Glutamatergic neuron (in vitro differentiated cells): ENCODE measurements at regions not wholly inside any gene's neighbourhood (a gene's known extent, or its start where the extent isn't known, plus 50 kb on each side); places are given as distances from the start of the nearest gene placed in this dataset.
"Not testable (repeated sequence)": the region's sequence is repeated elsewhere in the genome, so short reads cannot be mapped to it uniquely, and the experiment has no call there.

Experiments used
- DNase-seq: peaks from one replicate; pipeline ENCODE4 v3.0.0; 2022
- H3K27ac Mint-ChIP-seq: one replicate; pipeline ENCODE4 v1.8.0; 2020; ENCODE audit warnings: mild to moderate bottlenecking, mixed read lengths, inconsistent platforms; ENCODE audit not compliant: unreplicated experiment
- H3K27me3 Mint-ChIP-seq: one replicate; pipeline ENCODE4 v1.8.0; 2020; ENCODE audit warnings: mild to moderate bottlenecking, moderate library complexity, mixed read lengths, inconsistent platforms; ENCODE audit not compliant: unreplicated experiment
- H3K36me3 Mint-ChIP-seq: one replicate; pipeline ENCODE4 v1.8.0; 2020; ENCODE audit warnings: mild to moderate bottlenecking, mixed read lengths, inconsistent platforms; ENCODE audit not compliant: unreplicated experiment
- H3K4me1 Mint-ChIP-seq: one replicate; pipeline ENCODE4 v1.8.0; 2020; ENCODE audit warnings: mild to moderate bottlenecking, low read depth, mixed read lengths, inconsistent platforms; ENCODE audit not compliant: unreplicated experiment
- H3K4me3 Mint-ChIP-seq: one replicate; pipeline ENCODE4 v1.8.0; 2020; ENCODE audit warnings: mild to moderate bottlenecking, mixed read lengths, inconsistent platforms; ENCODE audit not compliant: unreplicated experiment
- H3K9me3 Mint-ChIP-seq: one replicate; pipeline ENCODE4 v1.8.0; 2020; ENCODE audit warnings: mild to moderate bottlenecking, moderate library complexity, mixed read lengths, inconsistent platforms; ENCODE audit not compliant: unreplicated experiment
- TF ChIP-seq, protein P1 (sequence below): fragments of 200-600 bp; sonication (generic); IDR thresholded peaks from one replicate; pipeline ENCODE4 v1.5.0; 2021; ENCODE audit not compliant: partially characterized antibody, unreplicated experiment

DNA sequence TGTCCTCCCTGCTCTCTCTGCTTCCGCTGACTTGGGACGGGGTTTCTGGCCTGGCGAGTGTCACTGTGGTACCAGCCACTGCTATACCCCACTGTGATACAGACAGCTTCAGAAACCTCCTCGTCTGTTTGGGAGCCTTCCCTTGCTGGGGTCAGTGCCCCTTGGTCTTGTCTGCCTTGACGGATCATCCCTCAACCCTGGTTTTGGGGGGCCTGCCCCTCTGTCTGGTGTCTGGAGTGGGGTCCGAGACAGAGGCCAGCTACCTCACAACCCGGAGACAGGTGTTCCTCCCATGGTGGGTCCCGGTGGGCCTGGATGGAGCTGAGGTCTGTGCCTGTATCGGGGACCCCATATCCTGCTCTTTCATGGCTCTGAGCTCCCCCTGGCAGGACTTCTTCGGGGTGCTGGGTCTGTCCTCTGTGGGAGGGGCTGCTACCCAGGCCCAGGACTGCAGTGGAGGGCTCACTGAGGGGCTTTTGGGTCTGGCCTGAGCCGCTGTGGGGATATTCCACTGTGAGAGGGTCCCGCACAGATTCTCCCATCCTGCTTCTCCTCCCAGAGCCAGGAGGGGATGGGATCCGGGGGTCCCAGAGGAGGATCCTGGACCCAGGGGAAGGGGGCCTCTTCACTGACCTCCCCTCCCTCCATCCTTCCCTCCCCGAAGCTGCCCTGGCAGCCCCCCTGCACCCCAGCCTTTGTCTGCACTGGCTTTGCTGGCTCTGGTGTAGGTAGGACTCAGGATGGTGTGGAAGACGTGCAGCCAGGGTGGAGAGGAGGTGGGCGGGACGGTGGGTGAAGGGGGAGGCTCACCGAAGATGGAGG is 365.5 kb downstream of the TMEM121 start:
- H3K4me1 Mint-ChIP-seq: no peaks in the 10 kb centered on the region
- no peaks in the 10 kb centered on the region for H3K36me3 Mint-ChIP-seq
- H3K4me3 Mint-ChIP-seq: no peak overlapping the region
- peaks cover 18% of the 10 kb centered on the region for H3K9me3 Mint-ChIP-seq
- H3K27ac Mint-ChIP-seq: no peak overlapping the region
- DNase-seq: no peak
- TF ChIP-seq, protein P1, sequence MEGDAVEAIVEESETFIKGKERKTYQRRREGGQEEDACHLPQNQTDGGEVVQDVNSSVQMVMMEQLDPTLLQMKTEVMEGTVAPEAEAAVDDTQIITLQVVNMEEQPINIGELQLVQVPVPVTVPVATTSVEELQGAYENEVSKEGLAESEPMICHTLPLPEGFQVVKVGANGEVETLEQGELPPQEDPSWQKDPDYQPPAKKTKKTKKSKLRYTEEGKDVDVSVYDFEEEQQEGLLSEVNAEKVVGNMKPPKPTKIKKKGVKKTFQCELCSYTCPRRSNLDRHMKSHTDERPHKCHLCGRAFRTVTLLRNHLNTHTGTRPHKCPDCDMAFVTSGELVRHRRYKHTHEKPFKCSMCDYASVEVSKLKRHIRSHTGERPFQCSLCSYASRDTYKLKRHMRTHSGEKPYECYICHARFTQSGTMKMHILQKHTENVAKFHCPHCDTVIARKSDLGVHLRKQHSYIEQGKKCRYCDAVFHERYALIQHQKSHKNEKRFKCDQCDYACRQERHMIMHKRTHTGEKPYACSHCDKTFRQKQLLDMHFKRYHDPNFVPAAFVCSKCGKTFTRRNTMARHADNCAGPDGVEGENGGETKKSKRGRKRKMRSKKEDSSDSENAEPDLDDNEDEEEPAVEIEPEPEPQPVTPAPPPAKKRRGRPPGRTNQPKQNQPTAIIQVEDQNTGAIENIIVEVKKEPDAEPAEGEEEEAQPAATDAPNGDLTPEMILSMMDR: no peak
- peaks cover 12% of the 10 kb centered on the region for H3K27me3 Mint-ChIP-seq

DNA sequence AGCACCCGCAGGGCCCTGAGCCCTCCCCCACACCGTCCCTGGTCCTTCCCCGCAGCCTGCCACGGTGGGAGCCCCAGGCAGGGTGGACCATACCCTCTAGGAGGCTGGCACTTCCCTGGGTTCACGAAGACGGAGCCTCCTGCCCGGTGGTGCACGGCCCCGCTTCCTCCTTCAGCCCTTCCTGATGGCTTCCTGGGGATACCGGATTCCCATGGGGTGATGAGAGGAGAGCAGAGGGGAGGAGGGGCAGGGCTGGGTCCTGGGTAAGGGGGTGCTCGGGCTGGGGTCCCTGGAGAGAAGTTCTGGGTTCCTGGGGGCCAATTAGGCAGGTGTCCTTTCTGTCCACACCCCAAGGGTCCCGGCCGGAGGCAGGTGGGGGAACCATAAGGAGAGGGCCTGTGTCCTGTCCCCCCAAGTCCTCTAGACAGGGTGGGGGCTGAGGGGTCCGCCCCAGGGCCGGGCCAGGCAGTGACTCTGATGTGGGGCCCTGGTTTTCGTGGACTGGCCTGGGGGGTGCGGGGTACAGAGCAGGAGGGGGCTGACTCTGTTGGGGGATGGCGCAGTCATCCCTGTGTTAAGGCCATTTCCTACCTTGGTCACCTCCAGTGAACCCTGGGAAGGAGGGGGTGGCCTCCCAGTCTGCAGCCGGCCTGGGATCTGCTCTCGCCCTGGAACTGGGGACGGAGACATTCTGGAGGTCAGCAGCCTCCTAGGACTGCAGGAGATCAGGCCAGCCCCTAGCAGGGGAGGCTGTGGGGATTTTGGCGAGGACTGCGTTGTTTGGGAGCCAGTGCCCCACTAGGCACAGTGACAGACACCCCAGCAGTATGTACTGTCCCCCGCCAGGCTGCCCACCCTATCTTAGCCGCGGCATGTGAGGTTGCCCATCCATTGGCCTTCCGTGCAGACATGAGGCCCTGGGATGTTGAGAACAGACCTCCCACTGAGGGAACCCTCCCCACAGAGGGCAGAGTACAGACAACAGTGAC is 366.4 kb downstream of the TMEM121 start:
- not testable (repeated sequence) for DNase-seq, H3K36me3 Mint-ChIP-seq

DNA sequence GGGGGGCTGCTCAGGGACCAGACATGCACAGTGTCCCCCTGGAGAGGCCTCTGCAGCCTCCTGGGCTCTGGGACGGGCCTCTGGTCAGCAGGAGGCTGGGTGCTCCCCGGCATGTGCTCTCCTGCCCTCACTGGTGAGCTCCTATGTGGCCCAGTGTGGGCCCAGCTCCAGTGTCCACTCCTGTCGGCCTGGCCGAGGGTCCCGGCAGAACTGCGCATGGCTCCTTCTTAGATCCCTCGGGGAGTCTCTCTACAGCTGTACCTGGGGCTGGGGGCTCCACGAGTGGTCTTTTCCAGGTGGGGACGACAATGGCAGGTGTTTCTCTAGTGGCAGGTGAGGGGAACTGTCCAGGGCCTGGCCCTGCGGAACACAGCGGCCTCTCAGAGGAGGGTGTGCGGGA is 367.3 kb downstream of the TMEM121 start:
- H3K36me3 Mint-ChIP-seq, H3K27ac Mint-ChIP-seq, H3K4me3 Mint-ChIP-seq, H3K4me1 Mint-ChIP-seq, DNase-seq: not testable (repeated sequence)
- H3K27me3 Mint-ChIP-seq: peaks cover 10% of the 10 kb centered on the region
- H3K9me3 Mint-ChIP-seq: peaks cover 14% of the 10 kb centered on the region

More for the DNA sequence above, 366.4 kb downstream of the TMEM121 start:
- not testable (repeated sequence) for H3K4me3 Mint-ChIP-seq, H3K27ac Mint-ChIP-seq, H3K4me1 Mint-ChIP-seq
- peaks cover 19% of the 10 kb centered on the region for H3K9me3 Mint-ChIP-seq
- peaks cover 10% of the 10 kb centered on the region for H3K27me3 Mint-ChIP-seq

DNA sequence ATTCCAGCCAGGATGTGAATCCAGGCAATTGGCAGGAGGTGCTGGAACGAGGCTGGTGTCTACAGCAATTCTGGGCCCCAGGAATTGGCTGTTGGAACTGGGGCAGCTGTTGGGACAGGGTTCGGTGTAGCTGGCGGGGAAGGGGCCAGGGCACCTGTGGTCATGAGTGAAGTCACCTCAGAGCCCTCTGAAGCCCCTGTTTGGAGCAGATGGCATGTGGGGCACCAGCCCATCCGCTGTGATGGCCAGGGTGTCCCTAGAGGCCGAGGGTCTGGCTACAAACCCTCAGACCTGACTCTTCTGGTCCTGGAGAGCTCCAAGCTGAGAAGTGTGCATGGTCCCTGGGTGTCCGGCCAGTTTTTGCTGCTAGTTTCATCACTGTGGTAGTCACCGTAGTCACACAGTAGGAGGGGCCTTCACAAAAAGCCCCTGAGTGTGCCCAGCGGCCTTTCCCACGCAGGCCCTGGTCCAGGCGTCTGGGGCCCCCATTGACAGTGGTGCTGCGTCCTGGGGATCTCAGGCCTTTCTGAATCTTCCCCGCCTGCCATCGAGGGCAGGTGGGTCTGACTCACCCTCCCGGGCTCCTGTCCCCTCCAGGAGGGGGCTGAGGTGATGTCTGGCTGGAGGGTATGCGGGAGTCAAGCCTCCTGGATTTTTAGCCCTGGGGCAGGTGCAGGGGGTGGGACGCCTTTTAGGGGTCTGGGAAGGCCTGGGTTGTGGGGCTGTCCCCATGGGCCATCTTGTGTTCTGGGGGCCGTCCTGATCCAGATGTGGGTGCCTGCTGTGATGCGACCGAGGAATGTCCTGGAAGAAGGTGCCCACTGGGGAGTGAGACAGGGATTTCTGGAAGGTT is 368.0 kb downstream of the TMEM121 start:
- Mint-ChIP-seq H3K9me3 (peaks cover 17% of the 10 kb centered on the region), H3K36me3 (no peaks in the 10 kb centered on the region), H3K27me3 (peaks cover 10% of the 10 kb centered on the region), H3K4me3 (no peak overlapping the region), H3K4me1 (no peaks in the 10 kb centered on the region), H3K27ac (no peak overlapping the region)
- TF ChIP-seq, protein P1: no peak
- no peak for DNase-seq

DNA sequence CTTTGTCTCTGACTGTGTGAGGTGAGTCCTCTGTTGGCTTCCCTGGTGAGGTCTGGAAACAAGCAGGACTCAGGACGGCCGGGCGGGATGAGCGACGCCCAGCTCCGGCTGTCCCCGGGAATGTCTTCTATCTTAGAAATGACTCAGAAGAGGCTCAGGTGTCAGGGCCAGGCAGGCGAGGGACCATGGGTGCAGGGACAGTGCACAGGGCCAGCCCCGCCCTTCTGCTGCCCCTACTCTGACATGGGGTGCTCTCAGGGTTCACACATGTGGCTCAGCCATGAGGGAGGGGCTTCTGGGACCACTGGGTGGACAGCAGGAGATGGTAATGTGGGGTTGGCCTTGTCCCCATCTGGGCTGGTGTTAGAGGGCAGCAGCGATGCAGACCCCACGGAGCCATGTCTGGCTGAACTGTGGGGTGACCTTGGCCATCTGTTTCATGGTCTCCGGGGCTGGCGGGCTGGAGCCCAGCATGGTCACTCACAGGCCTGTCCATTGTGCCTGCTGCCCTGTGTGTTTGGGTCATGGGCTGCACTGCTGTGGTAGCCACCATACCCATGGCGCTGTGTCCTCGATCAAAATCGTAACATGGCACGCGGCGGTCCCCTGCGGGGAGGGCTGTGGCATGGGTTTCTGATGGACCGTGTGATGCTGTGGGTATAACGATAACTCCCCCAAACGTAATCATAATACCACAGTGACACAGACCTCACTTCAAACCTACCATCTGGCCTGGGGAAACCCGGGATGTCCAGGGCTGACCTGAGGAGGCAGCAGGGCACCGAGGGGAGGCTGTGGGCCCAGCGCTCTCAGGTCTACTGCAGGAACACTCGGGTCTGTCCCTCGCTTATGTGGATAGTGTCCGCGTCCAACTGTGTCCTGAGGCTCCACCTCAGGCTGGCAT is 368.8 kb downstream of the TMEM121 start:
- TF ChIP-seq, protein P1: no peak
- H3K27ac Mint-ChIP-seq: no peak overlapping the region
- H3K4me3 Mint-ChIP-seq: no peak overlapping the region
- DNase-seq: no peak
- H3K27me3 Mint-ChIP-seq: peaks cover 10% of the 10 kb centered on the region
- H3K36me3 Mint-ChIP-seq: no peaks in the 10 kb centered on the region
- peaks cover 17% of the 10 kb centered on the region for H3K9me3 Mint-ChIP-seq
- no peaks in the 10 kb centered on the region for H3K4me1 Mint-ChIP-seq

DNA sequence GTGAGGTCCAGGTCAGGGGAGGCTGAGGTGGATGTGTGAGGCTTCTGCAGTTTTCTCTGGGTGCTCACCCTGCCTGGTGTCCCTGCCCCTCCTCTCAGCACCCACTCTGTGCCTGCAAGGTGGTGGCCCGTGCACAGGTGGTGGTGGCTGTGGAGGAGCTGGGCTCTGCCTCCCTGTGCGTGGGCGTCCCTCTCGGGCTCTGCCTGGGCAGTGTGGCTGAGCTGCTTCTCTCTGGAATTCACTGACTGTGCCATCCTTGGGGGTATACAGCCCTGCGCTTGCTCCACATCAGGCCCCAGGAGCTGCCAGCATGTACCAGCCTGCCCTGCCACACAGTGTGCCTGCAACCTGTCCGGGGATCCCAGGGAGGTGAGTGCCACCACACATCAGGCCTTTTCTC is 369.8 kb downstream of the TMEM121 start:
- DNase-seq, H3K4me3 Mint-ChIP-seq, H3K36me3 Mint-ChIP-seq, H3K27ac Mint-ChIP-seq, H3K4me1 Mint-ChIP-seq: not testable (repeated sequence)
- H3K9me3 Mint-ChIP-seq: peaks cover 21% of the 10 kb centered on the region
- peaks cover 10% of the 10 kb centered on the region for H3K27me3 Mint-ChIP-seq

DNA sequence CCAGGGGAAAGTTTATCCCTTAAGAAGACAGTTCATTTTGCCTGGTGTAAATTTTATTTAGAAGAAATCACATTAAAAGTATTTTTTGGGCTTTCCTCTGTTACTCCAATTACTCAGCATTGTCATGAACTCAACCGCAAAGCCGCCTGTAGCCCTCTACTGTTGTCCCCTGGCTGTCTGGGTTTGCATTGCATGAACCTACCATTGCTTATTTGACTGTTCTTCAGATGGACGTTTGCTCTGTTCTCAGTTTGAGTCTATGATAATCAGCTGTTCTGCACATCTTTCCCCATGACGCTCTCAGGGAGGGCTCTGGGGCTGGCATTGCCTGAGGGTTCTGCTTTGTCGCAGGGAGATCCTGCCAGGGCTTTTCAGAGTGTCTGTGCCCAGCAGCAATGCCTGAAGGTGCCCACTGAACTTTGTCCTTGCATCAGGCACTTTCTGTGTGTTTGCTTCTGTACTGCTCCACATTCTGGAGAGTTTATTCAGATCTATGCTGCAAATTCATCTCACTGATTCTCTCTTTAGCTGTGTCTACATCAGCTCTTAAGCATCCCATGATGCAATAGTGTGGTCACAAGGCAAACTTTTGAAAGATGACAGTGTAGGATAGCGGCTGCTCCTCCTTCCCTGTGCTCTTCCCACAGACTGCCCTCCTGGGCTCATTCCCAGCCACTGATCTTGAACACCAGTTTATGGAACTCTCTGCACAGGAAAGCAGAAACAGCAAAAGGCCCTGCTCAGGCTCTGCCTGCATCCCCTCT is 370.8 kb downstream of the TMEM121 start:
- not testable (repeated sequence) for H3K36me3 Mint-ChIP-seq, H3K4me3 Mint-ChIP-seq, H3K4me1 Mint-ChIP-seq, H3K27ac Mint-ChIP-seq, H3K27me3 Mint-ChIP-seq, DNase-seq
- H3K9me3 Mint-ChIP-seq: peaks cover 21% of the 10 kb centered on the region
